ENCODE measurements at regions not wholly inside any gene's neighbourhood (a gene's known extent, or its start where the extent isn't known, plus 50 kb on each side); places are given as distances from the start of the nearest gene placed in this dataset.

DNA sequence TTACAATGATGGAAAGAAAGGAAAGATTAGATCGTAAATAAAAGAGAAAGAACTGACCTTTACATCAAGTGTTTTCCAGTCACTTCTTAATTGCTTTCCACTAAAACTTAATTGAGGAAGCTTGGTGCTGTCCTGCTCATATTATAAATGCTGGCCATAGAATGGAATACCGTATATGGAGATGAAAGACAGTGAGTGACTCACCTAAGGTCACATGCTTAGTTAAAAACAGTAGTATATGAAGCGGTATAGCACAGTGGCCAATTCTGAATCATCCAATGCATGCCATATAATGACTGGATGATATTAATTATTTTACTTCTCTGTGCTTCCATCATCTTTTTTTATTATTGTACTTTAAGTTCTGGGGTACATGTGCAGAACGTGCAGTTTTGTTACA lies 482.4 kb upstream of the SGCD start:
- Histone ChIP-seq H2AFZ (replicated peaks; ENCODE audit: low read length, poor library complexity) (no peak overlapping the region), H3K79me1 (ENCODE audit: low read depth in 1 of 2, low read length in 2 of 2) (no peaks in the 10 kb centered on the region), H2AK9ac (replicated peaks; ENCODE audit: low read depth, low read length, poor library complexity) (no peak overlapping the region), H3K4me1 (ENCODE audit: control insufficient read depth, insufficient read depth, low read length) (no peaks in the 10 kb centered on the region), H3K27ac (ENCODE audit: insufficient read depth, low read length) (no peak overlapping the region), H2BK5ac (ENCODE audit: low read depth, low read length, poor library complexity, severe bottlenecking) (no peak overlapping the region), H3K56ac (ENCODE audit: extremely low read depth, insufficient read depth, low read length) (no peak overlapping the region), H2AK5ac (ENCODE audit: low read depth, low read length) (no peak overlapping the region), H2BK120ac (ENCODE audit: low read depth, low read length) (no peak overlapping the region), H2BK20ac (ENCODE audit: low read depth, low read length) (no peak overlapping the region), H3K36me3 (ENCODE audit: control insufficient read depth, insufficient read depth, low read length) (no peaks in the 10 kb centered on the region), H3K4ac (ENCODE audit: low read depth, low read length) (no peak overlapping the region), H3K27me3 (ENCODE audit: control insufficient read depth, insufficient read depth, low read length) (no peaks in the 10 kb centered on the region), H3K14ac (replicated peaks; ENCODE audit: low read depth, low read length) (no peak overlapping the region), H3K18ac (ENCODE audit: low read depth, low read length) (no peak overlapping the region), H3K9me1 (ENCODE audit: insufficient read depth, low read length) (no peaks in the 10 kb centered on the region), H3K4me2 (ENCODE audit: low read depth, low read length) (no peak overlapping the region), H4K91ac (ENCODE audit: insufficient read depth, low read depth, low read length) (no peak overlapping the region), H3K23ac (ENCODE audit: low read depth, low read length) (no peak overlapping the region), H3K9me3 (ENCODE audit: control insufficient read depth, insufficient read depth, low read length) (no peaks in the 10 kb centered on the region), H3K9ac (ENCODE audit: low read depth, low read length) (no peak overlapping the region), H4K8ac (ENCODE audit: low read depth in 2 of 2, low read length in 2 of 2) (no peak overlapping the region), H2BK15ac (ENCODE audit: low read depth, low read length) (no peak overlapping the region), H4K5ac (ENCODE audit: low read depth, low read length) (no peak overlapping the region), H3K4me3 (ENCODE audit: insufficient read depth, low read depth, low read length) (no peak overlapping the region), H4K20me1 (ENCODE audit: insufficient read depth, low read length) (no peaks in the 10 kb centered on the region)
- ATAC-seq (ENCODE audit: low read depth) (no peak), DNase-seq (no peak)
- intact Hi-C loops (cut with micrococcal nuclease): no loop called here
- TF ChIP-seq, protein P1, sequence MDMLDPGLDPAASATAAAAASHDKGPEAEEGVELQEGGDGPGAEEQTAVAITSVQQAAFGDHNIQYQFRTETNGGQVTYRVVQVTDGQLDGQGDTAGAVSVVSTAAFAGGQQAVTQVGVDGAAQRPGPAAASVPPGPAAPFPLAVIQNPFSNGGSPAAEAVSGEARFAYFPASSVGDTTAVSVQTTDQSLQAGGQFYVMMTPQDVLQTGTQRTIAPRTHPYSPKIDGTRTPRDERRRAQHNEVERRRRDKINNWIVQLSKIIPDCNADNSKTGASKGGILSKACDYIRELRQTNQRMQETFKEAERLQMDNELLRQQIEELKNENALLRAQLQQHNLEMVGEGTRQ (IDR thresholded peaks at IDR 0.05; ENCODE audit: low read depth, low read length): no peak
- TF ChIP-seq RFX5 (IDR thresholded peaks at IDR 0.05; ENCODE audit: low read depth, low read length) (no peak), FOS (IDR thresholded peaks at IDR 0.05; ENCODE audit: low read depth, low read length) (no peak), MAFK (IDR thresholded peaks at IDR 0.05; ENCODE audit: low read depth, low read length) (no peak), MXI1 (IDR thresholded peaks at IDR 0.05; ENCODE audit: borderline replicate concordance, low read depth, low read length) (no peak), SMC3 (IDR thresholded peaks at IDR 0.05; ENCODE audit: low read depth, low read length) (no peak), POLR2A (IDR thresholded peaks at IDR 0.05; ENCODE audit: low read depth, low read length) (no peak)
- TF ChIP-seq, protein P2, sequence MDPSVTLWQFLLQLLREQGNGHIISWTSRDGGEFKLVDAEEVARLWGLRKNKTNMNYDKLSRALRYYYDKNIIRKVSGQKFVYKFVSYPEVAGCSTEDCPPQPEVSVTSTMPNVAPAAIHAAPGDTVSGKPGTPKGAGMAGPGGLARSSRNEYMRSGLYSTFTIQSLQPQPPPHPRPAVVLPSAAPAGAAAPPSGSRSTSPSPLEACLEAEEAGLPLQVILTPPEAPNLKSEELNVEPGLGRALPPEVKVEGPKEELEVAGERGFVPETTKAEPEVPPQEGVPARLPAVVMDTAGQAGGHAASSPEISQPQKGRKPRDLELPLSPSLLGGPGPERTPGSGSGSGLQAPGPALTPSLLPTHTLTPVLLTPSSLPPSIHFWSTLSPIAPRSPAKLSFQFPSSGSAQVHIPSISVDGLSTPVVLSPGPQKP (IDR thresholded peaks at IDR 0.05; ENCODE audit: borderline replicate concordance, low read depth, low read length): no peak
- TF ChIP-seq, protein P3, sequence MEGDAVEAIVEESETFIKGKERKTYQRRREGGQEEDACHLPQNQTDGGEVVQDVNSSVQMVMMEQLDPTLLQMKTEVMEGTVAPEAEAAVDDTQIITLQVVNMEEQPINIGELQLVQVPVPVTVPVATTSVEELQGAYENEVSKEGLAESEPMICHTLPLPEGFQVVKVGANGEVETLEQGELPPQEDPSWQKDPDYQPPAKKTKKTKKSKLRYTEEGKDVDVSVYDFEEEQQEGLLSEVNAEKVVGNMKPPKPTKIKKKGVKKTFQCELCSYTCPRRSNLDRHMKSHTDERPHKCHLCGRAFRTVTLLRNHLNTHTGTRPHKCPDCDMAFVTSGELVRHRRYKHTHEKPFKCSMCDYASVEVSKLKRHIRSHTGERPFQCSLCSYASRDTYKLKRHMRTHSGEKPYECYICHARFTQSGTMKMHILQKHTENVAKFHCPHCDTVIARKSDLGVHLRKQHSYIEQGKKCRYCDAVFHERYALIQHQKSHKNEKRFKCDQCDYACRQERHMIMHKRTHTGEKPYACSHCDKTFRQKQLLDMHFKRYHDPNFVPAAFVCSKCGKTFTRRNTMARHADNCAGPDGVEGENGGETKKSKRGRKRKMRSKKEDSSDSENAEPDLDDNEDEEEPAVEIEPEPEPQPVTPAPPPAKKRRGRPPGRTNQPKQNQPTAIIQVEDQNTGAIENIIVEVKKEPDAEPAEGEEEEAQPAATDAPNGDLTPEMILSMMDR (conservative IDR thresholded peaks at IDR 0.05; ENCODE audit: low read depth, low read length): no peak
- CTCF ChIA-PET: no interaction called here
- in situ Hi-C loops (cut with MboI; ENCODE audit: low sequenced_read_pairs): no loop called here
- no CpG with 5 or more reads among the region's 4 CpGs for WGBS, 2 experiments (ENCODE audit: extremely low coverage in 2 of 2, insufficient read length in 1 of 2)
- dilution Hi-C loops (cut with HindIII; ENCODE audit: low sequenced_read_pairs, unreplicated experiment): no loop called here
- BruUV-seq (replicated peaks): no TSS peak
- POLR2A ChIA-PET (ENCODE audit: unreplicated experiment): no interaction called here
